GM21390 (cell line): ENCODE measurements at regions not wholly inside any gene's neighbourhood (a gene's known extent, or its start where the extent isn't known, plus 50 kb on each side); places are given as distances from the start of the nearest gene placed in this dataset.

Experiments
- ATAC-seq: cut with Tn5 transposase; IDR thresholded peaks from one replicate; pipeline ENCODE4 v1.9.1; 2021; ENCODE audit not compliant: unreplicated experiment

GRCh38 chr6:43838276-43839036, 68.4 kb downstream of the VEGFA start:
- no peak for ATAC-seq

DNA sequence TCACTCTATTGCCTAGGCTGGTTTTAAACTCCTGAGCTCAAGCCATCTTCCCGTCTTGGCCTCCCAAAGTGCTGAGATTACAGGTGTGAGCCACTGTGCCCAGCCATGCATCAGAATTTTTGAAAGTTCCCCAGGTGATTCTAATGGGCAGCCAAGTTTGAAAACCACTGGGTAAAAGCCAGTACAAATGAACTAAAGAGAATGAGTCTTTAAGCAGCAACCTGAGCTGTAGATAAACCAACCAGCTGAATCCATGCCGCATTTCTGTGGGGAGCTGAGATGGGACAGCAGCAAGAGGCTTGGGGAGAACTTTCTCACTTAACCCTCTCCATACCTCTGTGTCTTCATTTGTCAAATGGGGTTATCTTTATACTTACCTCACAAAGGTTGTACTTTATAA, 67.5 kb downstream of the VEGFA start:
- no peak for ATAC-seq

GRCh38 chr6:43836507-43837240, 66.7 kb downstream of the VEGFA start:
- ATAC-seq = no peak
